ENCODE measurements at regions not wholly inside any gene's neighbourhood (a gene's known extent, or its start where the extent isn't known, plus 50 kb on each side); places are given as distances from the start of the nearest gene placed in this dataset.
"Not testable (repeated sequence)": the region's sequence is repeated elsewhere in the genome, so short reads cannot be mapped to it uniquely, and the experiment has no call there.

DNA sequence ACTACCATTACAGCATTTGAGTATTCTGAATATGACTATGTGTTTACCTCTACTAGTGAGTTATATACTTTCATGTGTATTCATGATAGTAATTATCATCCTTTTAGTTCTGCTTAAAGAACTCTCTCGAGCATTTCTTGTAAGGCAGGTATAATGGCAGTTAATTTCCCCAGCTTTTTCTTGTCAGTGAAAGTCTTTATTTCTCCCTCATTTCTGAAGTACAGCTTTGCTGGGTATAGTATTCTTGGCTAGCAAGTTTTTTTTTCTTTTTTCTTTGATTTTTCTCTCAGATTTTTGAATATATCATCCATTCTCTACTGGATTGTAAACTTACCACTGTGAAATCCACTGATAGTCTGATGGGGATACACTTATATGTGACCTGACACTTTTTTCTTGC lies 165.9 kb upstream of the ARHGAP5 start:
- no peak overlapping the region for H3K4me3 ChIP-seq (ENCODE audit: low read depth, low read length)
- DNase-seq (ENCODE audit: low read depth, low spot score) = no peak
- TF ChIP-seq, protein P1, sequence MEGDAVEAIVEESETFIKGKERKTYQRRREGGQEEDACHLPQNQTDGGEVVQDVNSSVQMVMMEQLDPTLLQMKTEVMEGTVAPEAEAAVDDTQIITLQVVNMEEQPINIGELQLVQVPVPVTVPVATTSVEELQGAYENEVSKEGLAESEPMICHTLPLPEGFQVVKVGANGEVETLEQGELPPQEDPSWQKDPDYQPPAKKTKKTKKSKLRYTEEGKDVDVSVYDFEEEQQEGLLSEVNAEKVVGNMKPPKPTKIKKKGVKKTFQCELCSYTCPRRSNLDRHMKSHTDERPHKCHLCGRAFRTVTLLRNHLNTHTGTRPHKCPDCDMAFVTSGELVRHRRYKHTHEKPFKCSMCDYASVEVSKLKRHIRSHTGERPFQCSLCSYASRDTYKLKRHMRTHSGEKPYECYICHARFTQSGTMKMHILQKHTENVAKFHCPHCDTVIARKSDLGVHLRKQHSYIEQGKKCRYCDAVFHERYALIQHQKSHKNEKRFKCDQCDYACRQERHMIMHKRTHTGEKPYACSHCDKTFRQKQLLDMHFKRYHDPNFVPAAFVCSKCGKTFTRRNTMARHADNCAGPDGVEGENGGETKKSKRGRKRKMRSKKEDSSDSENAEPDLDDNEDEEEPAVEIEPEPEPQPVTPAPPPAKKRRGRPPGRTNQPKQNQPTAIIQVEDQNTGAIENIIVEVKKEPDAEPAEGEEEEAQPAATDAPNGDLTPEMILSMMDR (IDR thresholded peaks at IDR 0.05; ENCODE audit: insufficient read depth, low read length, missing control alignments) = no peak
- ChIA-PET CTCF (interaction anchor here (4.0 kb wide), 1 partner anchor 15 kb away, joined by 17 read pairs; no protein-coding TSS in a partner anchor), POLR2A (no interaction called here)

DNA sequence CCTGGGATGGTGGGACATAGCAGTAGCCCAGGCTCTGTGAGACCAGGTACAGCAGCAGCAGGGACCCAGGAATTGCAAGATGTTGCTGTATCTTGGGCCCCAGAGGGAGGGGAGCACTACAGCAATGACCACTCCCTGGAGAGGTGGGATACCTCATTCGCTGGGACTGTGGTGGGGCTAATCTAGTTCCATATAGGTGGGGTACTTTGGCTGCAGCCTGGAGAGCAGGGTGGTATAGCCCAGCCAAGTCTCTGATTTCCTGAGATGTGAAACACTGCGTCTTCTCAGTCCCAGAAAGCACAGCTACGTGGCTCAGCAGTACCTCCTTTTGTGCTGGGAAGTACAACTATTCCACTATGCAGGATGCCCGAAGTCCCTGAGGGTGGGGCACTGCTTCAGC lies 163.7 kb upstream of the ARHGAP5 start:
- TF ChIP-seq, protein P1 (IDR thresholded peaks at IDR 0.05; ENCODE audit: insufficient read depth, low read length, missing control alignments) = no peak
- POLR2A ChIA-PET = no interaction called here

DNA sequence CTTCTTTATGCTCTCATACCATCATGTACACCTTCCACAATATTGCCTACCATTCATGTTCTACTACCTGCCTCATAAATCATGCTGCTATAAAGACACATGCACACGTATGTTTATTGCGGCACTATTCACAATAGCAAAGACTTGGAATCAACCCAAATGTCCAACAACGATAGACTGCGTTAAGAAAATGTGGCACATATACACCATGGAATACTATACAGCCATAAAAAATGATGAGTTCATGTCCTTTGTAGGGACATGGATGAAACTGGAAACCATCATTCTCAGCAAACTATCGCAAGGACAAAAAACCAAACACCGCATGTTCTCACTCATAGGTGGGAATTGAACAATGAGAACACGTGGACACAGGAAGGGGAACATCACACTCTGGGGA lies 158.8 kb upstream of the ARHGAP5 start:
- CTCF ChIA-PET; POLR2A ChIA-PET; H3K4me3 ChIP-seq (ENCODE audit: low read depth, low read length); DNase-seq (ENCODE audit: low read depth, low spot score): not testable (repeated sequence)

More for the DNA sequence above, 163.7 kb upstream of the ARHGAP5 start:
- CTCF ChIA-PET = no interaction called here
- no peak overlapping the region for H3K4me3 ChIP-seq (ENCODE audit: low read depth, low read length)
- DNase-seq (ENCODE audit: low read depth, low spot score) = no peak

DNA sequence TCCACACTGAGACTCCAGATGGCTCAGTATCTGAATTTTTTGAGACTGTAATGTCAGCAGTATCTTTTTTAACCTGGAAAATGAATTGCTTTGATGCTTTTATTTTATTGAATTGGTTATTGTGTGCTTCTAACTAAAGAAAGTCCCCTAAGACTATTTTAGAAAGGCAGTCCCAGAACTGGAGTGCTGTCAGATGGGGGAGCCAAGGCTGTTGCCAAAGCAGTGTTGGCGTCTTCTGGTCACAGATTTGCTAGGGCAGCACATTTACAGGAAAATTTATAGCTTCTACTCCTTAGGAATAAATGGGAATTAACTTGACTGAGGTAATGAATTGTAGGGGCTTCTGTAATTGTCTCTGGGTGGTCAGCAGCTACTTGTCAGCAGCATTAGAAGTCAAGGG lies 157.1 kb upstream of the ARHGAP5 start:
- CTCF ChIA-PET = interaction anchor here (1.1 to 1.7 kb wide), 4 partner anchors 10 to 335 kb away, joined by 3 to 4 read pairs (median 3); no protein-coding TSS in a partner anchor
- TF ChIP-seq, protein P1 (IDR thresholded peaks at IDR 0.05; ENCODE audit: insufficient read depth, low read length, missing control alignments) = no peak
- no peak for DNase-seq (ENCODE audit: low read depth, low spot score)
- no peak overlapping the region for H3K4me3 ChIP-seq (ENCODE audit: low read depth, low read length)
- POLR2A ChIA-PET = no interaction called here

DNA sequence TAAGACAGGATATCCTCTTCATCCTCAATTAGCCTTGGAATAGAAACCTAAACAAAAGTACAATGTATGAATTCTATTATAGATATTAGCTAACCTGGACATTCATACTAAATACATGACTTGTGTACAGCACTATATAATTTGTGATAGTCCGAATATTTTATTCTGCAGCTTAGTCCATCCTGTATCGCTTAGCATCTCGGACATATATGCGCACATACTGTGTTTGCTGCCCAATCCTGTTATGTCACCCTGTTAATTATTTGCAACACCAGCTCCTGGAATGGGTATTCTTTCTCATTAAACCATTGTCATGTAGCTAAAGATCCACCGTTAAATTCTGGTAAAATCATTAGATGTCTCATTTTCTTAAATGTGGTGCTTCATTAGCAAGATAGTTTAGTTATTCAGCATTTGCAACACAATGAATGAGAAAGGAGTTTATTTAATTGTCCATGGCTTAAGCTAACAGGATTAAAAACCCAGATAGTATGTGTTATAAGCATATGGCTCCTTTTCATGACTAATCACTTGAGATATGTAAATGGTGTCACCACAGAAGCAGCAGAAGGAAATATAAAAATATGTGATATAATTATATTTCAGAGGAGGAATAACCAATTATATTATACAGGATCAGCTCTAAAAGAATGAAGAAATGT lies 156.0 kb upstream of the ARHGAP5 start:
- no peak for DNase-seq (ENCODE audit: low read depth, low spot score)
- no peak overlapping the region for H3K4me3 ChIP-seq (ENCODE audit: low read depth, low read length)
- ChIA-PET CTCF (interaction anchor here (1.2 to 1.7 kb wide), 3 partner anchors 9 to 334 kb away, joined by 3 to 4 read pairs (median 3); no protein-coding TSS in a partner anchor), POLR2A (no interaction called here)
- TF ChIP-seq, protein P1 (IDR thresholded peaks at IDR 0.05; ENCODE audit: insufficient read depth, low read length, missing control alignments) = no peak

DNA sequence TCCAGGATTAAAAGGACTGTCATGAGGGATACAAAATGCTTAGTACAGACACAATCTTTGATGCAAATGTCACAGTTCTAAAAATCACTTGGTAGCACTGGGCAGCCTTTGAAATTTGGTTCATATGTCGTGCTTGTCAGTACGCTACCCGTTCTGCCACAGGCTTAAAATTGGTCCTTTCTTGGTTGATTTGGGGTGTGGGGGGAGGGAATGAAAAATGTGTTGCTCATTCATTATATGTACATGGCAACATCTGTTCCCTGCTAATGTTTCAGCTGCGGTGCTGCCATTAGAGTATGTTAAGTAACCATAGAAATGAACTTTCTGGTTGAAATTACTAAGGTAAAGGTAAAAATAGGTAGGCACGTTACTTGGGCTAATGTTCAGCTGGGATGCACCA lies 155.4 kb upstream of the ARHGAP5 start:
- TF ChIP-seq, protein P1 (IDR thresholded peaks at IDR 0.05; ENCODE audit: insufficient read depth, low read length, missing control alignments) = no peak
- no peak for DNase-seq (ENCODE audit: low read depth, low spot score)
- no peak overlapping the region for H3K4me3 ChIP-seq (ENCODE audit: low read depth, low read length)
- ChIA-PET CTCF (no interaction called here), POLR2A (no interaction called here)

DNA sequence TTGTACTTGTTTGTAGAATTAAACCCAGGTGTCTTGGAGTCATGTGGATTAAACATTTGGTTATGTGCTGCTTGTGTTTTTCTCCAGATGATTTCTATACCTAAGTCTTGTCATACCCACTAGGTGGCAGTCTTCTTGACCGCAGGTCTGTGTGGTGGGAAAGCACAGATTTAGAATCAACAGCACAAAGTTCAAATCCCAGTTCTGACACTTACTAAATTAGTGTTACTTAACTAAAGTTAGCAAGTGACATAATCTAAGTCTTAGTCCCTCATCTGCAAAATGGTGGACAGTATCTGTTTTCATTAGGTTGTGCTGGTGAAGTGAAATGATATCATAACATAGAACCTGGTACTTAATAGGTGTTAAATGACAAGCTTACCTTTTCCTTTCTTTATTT lies 151.0 kb upstream of the ARHGAP5 start:
- POLR2A ChIA-PET = interaction anchor here (0.8 kb wide), 1 partner anchor 8 kb away, joined by 4 read pairs; no protein-coding TSS in a partner anchor
- TF ChIP-seq, protein P1 (IDR thresholded peaks at IDR 0.05; ENCODE audit: insufficient read depth, low read length, missing control alignments) = peak; percentile 32
- CTCF ChIA-PET = interaction anchor here (0.6 to 4.1 kb wide), 25 partner anchors 9 to 634 kb away, joined by 3 to 21 read pairs (median 4); no protein-coding TSS in a partner anchor
- H3K4me3 ChIP-seq (ENCODE audit: low read depth, low read length) = no peak overlapping the region
- DNase-seq (ENCODE audit: low read depth, low spot score) = no peak
